ENCODE measurements at regions not wholly inside any gene's neighbourhood (a gene's known extent, or its start where the extent isn't known, plus 50 kb on each side); places are given as distances from the start of the nearest gene placed in this dataset.
A peak's percentile ranks its signal among the peaks of the same experiment; 100 is the strongest.
"Not testable (repeated sequence)": the region's sequence is repeated elsewhere in the genome, so short reads cannot be mapped to it uniquely, and the experiment has no call there.

DNA sequence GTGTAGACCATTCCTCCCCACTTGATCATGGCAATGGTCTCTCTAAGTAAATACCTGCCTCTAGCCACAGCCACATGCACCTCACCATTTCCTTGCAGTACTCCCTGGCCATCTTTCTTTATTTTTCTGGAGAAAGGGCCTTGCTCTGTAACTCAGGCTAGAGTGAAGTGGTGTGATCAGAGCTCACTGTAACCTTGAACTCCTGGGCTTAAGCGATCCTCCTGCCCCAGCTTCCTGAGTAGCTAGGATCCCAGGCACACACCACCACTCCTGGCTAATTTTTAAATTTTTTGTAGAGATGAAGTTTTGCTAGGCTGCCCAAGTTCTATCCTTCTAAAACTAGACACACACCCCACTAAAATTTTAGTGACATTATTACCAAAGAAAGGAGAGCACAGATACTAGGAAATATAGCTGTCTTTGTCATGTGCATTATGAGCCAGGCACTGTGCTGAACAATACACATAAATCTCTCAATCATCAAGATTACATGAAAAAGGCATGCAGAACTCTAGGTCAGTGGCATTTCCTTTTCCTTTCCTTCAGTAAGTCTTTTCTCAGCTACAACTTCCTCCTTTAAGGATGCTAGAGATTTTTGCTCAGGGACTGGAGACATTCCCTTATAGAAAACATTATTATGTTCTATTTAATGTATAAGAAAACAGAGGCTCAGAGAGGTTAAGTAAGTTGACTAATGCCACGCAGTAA lies 95.0 kb upstream of the SERBP1 start:
- H3K4me3 ChIP-seq (ENCODE audit: low read length), result no peak overlapping the region
- no peak for DNase-seq (ENCODE audit: low read depth, low spot score)

DNA sequence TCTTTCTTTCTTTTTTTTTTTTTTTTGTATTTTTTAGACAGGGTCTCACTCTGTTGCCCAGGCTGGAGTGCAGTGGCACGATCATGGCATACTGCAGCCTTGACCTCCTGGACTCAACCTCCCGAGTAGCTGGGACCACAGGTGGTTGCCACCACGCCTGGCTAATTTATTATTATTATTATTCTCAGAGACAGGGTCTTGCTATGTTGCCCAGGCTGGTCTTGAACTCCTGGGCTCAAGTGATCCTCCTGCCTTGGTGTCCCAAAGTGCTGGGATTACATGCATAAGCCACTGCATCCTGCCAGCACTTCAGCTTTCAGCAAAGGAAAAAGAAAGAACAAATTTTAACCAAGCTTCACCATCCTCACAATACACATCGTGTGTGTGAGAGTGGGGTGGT lies 97.9 kb upstream of the SERBP1 start:
- no peak for DNase-seq (ENCODE audit: low read depth, low spot score)

DNA sequence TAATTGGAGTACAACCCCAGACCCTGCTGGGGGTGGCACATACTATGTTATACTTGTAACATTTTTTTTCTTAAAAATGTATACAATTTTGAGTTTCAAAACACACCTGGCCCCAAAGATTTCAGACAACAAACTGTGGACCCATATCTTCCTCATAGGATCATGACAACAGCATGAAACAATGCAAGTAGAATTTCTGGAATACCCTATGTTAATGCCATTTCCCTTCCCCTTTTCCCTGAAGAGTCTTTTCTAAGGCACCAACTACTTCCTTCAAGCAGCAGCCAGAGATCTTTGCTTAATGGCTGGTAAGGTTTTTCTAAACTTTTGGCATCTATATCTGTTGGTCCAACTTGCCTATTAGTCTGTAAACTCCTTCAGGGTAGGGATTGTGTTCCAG lies 99.9 kb upstream of the SERBP1 start:
- no peak overlapping the region for H3K4me3 ChIP-seq (ENCODE audit: low read length)
- no peak for DNase-seq (ENCODE audit: low read depth, low spot score)

More for the DNA sequence above, 97.9 kb upstream of the SERBP1 start:
- no peak overlapping the region for H3K4me3 ChIP-seq (ENCODE audit: low read length)

DNA sequence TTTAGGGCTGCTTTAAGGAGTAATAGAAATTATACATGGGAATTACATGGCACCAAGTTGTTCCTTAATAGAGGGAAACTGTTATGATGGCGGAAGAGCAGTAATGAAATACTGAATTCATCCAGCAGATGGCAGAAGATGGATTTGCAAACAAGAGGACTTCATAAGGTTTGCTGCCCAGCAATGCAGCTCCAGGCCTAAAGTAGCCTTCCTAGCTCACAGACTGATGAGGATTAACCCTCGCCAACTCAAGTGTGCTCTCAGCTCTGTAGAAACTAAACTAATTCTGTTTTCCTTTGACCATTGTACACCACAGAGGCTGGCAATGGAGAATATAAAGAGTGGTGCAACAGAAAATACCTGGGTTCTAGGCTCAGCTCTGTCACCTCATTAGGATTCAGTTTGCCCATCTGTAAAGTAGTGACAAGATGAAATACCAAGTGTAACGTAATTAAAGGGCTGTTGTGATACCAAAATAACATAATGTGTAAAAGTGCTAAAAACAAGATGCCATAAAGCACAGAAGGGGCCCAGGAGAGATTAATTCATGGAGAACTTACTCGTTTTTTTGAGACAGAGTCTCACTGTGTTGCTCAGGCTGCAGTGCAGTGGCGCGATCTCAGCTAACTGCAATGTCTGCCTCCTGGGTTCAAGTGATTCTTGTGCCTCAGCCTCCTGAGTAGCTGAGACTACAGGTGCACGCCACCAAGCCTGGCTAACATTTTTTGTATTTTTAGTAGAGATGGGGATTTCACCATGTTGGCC lies 102.4 kb upstream of the SERBP1 start:
- peak; percentile 50 for DNase-seq (ENCODE audit: low read depth, low spot score)
- no peak overlapping the region for H3K4me3 ChIP-seq (ENCODE audit: low read length)

DNA sequence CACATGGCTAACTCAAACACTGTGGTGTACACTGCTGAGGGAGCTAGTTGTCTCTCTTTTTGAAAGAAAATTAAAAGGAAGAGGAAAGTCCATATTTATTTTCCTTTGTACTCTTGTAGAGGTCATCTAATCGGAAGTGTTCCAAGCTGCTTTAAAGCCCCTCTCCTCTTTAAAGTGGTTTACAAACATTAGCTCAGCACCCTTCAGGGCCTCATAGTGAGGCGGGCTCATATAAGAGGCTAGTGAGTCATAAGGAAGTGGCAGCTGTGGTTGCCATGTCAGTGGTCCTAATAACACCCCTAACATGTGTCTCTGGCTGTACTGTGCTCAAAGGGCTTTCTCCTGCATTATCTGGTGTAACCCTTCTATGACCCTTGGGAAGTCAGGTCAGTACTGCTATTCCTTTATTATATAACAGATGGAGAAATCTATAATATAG lies 104.4 kb upstream of the SERBP1 start:
- DNase-seq (ENCODE audit: low read depth, low spot score), result no peak

DNA sequence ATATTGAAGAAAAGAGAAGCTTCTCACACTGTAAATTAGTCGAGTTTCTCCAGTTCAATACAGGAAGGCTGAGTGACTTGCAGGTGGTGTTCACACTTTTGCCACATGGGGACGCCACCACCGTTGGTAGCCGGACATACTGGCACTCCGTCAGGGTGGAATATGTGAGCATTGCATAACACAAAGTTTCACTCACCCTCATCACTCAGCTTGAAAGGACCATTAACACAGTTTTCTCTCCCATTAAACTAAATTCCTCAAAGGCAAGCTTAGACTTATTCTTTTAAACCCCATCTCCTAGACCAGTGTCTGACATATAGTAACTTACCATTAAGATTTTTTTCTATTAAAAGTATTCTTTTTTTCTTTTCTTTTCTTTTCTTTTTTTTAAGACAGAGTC lies 105.3 kb upstream of the SERBP1 start:
- DNase-seq (ENCODE audit: low read depth, low spot score), result peak; percentile 23
- H3K4me3 ChIP-seq (ENCODE audit: low read length), result no peak overlapping the region

More for the DNA sequence above, 104.4 kb upstream of the SERBP1 start:
- no peak overlapping the region for H3K4me3 ChIP-seq (ENCODE audit: low read length)

DNA sequence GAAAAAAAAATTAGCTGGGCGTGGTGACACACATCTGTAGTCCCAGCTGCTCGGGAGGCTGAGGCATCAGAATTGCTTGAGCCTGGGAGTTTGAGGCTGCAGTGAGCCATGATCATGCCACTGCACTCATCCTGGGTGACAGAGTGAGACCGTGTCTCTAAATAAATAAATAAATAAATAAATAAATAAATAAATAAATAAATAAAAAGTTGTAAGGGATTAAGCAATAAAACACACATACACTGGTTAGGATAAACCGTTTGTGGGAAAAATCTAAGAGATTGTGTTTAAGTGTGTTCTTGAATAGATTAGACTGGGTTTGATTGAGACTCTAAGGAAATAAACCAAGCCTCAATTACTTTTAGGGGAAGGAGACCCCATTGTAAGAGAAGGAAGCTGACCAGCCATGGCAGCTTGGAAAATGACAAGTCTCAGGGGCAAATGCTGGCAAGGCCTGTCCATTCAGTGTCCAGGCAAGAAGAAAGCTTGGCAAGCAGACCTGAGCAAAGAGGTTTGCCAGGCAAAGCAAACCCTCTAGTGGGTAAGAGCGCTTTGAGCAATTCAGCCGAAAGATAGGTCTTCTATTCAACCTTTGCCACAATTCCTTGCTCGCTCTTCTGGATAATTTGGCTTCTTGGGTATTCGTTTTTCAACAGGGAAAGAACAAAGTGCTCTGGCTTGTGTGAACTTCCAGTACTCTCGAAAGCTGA lies 106.9 kb upstream of the SERBP1 start:
- DNase-seq (ENCODE audit: low read depth, low spot score), result no peak

DNA sequence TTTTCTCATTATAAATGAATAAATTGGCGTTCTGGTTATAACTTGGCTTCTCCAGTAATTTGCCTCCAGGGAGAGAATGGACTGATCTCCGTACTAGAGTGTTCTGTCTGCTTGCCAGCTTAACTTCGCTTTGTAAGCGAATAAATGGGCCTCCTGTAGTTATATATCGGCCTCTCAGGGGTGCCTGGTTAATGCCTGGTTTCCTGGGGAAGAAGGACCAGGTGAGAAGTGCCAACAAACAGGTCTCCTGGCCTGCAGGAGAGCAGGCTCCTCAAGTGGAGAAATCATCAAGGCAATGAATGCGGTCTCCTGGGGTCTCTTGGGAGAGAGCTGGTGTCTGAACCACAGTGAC lies 107.4 kb upstream of the SERBP1 start:
- no peak overlapping the region for H3K4me3 ChIP-seq (ENCODE audit: low read length)
- no peak for DNase-seq (ENCODE audit: low read depth, low spot score)

More for the DNA sequence above, 106.9 kb upstream of the SERBP1 start:
- no peak overlapping the region for H3K4me3 ChIP-seq (ENCODE audit: low read length)

DNA sequence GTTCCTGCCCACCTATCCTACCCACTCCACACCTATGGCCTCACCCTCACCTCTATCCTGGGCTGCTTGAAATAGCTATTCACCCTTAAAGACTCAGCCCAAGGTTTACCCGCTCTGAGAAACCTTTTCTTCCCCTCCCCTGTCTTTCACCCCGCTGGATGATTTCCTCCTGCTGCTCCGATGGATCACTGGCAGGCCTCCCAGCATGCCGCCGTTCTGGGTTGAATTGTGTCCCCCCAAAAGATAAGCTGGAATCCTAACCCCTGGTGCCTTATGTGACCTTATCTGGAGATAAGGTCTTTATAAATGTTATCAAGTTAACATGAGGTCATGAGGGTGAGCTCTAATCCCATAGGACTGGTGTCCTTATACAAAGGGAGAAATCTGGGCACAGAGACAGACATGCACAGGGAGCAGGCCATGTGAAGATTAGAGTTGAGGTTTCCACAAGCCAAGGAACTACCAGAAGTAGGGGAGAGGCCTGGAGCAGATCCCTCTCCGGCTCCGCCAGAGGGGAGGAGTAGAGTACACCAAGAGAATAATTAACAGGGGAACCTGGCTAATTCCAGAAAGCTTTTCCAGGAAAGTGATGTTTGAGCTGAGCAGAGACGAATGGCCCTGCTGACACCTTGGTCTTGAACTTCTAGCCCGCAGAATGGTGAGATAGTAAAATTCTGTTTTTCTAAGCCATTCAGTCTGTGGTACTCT lies 110.0 kb upstream of the SERBP1 start:
- no peak overlapping the region for H3K4me3 ChIP-seq (ENCODE audit: low read length)
- no peak for DNase-seq (ENCODE audit: low read depth, low spot score)

DNA sequence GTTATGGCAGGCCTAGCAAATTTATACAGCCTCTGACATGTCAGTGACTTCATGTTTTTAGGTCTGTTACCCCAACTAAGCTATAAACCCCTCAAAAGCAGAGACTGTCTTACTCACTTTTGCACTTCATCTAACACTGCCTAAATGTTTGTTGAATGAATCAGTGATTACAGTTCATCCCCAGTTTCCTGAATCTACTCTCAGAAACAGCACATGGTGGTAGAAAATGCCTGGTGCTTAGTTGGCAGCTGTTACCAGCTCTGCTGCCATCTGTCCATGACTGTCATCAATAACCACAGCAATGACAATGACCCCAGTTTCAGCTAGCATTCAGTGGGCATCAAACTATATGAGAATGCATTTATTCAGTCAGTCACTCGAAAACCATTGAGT lies 110.5 kb upstream of the SERBP1 start:
- DNase-seq (ENCODE audit: low read depth, low spot score), result no peak
- no peak overlapping the region for H3K4me3 ChIP-seq (ENCODE audit: low read length)

DNA sequence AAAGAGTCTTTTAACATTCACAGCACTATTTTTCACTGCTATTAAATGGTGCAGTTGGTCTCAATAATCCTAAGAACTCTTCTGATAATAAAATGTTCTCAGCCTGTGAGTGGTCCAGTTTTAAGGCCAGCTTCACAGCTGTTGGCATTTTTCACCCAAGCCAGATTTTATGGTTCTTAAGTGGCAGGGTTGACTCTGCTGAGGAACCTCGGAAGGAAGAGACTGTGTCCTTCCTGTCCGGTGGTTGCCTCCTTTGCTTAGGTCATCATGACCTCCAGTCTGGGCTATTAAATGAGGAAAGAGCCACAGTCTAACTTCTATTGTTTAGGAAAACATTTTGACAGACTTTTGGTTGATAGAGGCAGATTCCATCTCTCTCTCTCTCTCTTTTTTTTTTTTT lies 112.5 kb upstream of the SERBP1 start:
- DNase-seq (ENCODE audit: low read depth, low spot score), result no peak
- H3K4me3 ChIP-seq (ENCODE audit: low read length), result no peak overlapping the region

DNA sequence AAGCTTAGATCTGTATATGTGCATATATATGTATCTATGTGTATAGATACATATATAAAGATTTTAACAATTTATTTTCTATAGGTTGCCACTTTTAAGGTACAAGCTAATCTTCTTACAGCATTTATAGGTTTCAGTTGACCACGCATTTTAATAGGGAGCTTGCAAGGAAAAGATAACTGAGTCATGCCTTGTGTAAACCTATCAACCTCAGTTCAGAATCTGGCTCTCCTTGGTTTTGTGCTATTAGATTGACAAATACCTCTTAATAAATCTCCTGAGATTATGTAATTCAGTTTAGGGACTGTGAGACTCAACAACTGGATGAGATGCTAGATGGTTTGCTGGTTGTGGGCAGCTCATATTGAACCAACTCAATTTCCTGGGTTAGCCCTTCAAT lies 114.7 kb upstream of the SERBP1 start:
- no peak overlapping the region for H3K4me3 ChIP-seq (ENCODE audit: low read length)
- DNase-seq (ENCODE audit: low read depth, low spot score), result no peak

DNA sequence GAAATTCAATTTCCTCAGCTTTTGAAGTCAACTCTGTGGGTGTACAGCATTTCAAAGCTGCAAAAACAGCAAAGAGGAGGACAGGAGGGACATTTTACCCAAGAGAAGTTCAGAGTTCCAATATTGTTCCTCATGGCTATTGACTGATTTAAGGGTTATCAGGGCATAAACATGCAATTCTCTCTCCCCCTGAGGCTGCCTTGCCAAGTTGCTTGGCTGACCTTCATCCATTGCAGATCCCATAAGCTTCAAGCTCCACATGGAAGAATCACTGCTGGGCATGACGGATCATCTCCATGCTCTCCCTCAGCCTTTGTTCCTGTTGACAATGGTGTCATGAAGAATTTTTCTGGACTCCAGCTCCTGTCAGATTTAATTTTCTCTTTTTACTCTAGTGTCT lies 115.2 kb upstream of the SERBP1 start:
- no peak overlapping the region for H3K4me3 ChIP-seq (ENCODE audit: low read length)
- no peak for DNase-seq (ENCODE audit: low read depth, low spot score)

DNA sequence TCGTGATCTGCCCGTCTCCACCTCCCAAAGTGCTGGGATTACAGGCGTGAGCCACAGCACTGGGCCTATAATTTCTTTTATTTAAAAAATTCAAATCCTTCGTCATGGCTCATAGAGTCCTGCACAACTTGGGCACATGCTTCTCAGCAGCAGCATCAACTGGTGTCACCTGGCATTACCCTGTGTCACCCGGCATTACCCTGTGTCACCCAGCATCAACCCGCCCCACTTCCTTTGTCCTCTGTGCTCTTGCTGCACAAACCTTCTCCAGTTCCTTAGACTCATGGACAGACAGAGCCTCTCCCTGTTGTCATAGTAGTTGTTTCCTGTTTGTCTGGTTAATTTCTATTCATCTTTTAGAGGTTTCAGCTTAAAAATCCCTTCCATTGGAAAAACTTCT lies 121.2 kb upstream of the SERBP1 start:
- H3K4me3 ChIP-seq (ENCODE audit: low read length), result no peak overlapping the region
- no peak for DNase-seq (ENCODE audit: low read depth, low spot score)

DNA sequence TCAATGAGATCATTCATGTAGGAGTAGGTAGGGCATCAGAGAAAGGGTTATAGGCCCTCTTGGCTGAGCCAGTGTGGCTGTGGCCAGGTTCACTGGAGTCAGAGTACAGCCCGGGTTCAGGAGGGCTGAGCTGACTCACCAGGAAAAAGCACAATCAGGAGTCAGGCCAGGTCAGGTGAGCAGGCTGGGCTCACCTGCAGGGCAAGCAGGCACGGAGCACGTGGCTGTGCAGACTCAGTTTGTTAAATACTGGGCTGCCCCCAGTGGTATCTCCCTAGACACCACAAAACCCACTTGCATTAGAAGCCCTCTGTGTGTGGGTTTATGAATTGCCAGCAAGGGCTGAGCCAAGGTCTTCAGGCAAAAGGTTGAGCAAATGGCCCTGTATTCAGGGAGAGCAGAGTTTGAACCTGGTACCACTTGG lies 122.1 kb upstream of the SERBP1 start:
- H3K4me3 ChIP-seq (ENCODE audit: low read length), result no peak overlapping the region
- peak; percentile 15 for DNase-seq (ENCODE audit: low read depth, low spot score)

DNA sequence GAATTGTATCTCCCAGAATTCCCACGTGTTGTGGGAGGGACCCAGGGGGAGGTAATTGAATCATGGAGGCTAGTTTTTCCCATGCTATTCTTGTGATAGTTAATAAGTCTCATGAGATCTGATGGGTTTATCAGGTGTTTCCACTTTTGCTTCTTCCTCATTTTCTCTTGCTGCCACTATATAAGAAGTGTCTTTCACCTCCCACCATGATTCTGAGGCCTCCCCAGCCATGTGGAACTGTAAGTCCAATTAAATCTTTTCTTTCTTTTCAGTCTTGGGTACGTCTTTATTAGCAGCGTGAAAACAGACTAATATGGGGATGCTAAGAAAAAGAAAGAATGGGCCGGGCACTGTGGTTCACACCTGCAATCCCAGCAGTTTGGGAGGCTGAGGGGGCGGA lies 124.0 kb upstream of the SERBP1 start:
- not testable (repeated sequence) for DNase-seq (ENCODE audit: low read depth, low spot score); H3K4me3 ChIP-seq (ENCODE audit: low read length)

DNA sequence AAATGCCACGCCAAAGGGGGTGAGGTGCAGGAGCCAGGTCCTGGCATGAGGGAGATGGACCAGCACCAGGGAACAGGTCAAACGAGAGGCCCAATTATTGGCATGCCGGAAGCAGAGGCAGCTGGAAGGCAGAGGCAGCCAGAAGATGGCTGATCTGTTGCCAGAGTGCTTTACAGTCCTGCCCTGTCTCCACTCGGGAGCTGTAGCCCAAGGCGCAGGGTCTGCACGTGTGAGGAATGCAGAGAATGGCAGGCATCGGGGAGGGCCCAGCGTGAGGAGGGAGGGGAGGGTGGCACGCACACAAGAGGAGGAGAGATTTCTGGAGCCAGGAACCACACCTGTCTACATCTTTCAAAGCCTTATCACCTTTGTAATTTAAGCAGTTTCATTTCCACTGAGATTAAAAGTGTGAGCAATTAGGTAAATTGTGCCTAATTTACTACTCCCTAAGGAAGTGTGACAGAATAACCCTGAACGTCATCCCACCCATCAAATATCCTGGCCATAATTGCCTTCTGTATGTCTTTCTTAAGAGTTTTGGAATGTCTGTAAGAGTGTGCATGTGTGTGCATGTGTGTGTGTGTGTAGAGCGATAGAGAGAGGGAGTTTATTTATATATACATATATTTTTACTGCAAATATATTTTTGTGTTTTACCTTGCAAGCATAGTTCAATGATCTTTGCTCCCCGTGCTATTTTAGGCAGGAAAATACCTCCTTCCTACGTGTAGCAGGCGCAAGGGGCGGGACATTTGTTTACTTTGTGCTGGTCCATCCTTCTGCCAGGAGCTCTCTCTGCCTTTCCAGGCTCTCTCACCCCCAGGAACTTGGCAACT lies 125.5 kb upstream of the SERBP1 start:
- no peak overlapping the region for H3K4me3 ChIP-seq (ENCODE audit: low read length)
- DNase-seq (ENCODE audit: low read depth, low spot score), result no peak

DNA sequence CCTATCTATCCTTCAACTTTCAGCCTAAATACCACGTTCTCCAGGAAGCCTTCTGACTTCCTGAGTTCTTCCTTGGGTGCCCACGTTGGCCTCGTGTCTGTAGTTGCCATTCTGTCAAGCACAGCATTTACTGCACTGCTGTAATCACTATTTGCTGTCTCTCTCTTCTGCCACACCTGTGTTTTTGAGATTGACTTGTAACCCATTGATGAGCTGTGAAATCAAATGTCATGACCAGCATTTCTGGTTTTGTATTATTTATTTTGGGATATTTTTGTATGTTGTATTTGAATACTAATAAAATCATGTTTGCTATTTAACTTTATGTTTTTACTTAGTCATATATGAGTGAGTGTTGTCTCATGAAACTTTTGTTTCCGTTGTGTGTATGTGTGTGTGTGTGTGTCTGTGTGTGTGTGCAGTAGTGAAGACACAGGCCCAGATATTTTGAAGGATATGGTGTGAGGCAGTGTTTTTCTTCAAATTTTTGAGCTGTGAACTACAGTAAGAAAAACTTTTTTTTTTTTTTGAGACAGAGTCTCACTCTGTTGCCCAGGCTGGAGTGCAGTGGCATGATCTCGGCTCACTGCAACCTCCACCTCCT lies 126.2 kb upstream of the SERBP1 start:
- H3K4me3 ChIP-seq (ENCODE audit: low read length), result no peak overlapping the region
- DNase-seq (ENCODE audit: low read depth, low spot score), result no peak
